Testis (tissue), 2 donors: ENCODE measurements at regions not wholly inside any gene's neighbourhood (a gene's known extent, or its start where the extent isn't known, plus 50 kb on each side); places are given as distances from the start of the nearest gene placed in this dataset.

Experiments used
- DNase-seq: peaks from one replicate; pipeline ENCODE4 v3.0.0-alpha.2; 2019
- H3K27ac ChIP-seq, 2 donors: fragments of 200-600 bp; sonication (generic); one replicate each; pipeline ENCODE4 v1.5.1; 2019
- H3K27me3 ChIP-seq: fragments of 200-600 bp; sonication (generic); one replicate; pipeline ENCODE4 v1.5.1; 2019
- H3K36me3 ChIP-seq: fragments of 200-600 bp; sonication (generic); one replicate; pipeline ENCODE4 v1.5.1; 2017; ENCODE audit warnings: low read depth; ENCODE audit errors: missing control alignments
- H3K4me1 ChIP-seq: fragments of 200-600 bp; sonication (generic); one replicate; pipeline ENCODE4 v1.5.1; 2019
- H3K4me3 ChIP-seq, 2 donors: fragments of 200-600 bp; sonication (generic); one replicate each; pipeline ENCODE4 v1.5.1; 2017 to 2019
- H3K9me3 ChIP-seq: fragments of 200-600 bp; sonication (generic); one replicate; pipeline ENCODE4 v1.5.1; 2017
- CTCF ChIP-seq, 3 experiments: fragments of 450-650 bp in 2 of 3; fragments of 200-600 bp in 1 of 3; sonication (generic) in 1 of 3; IDR thresholded peaks; one replicate each; pipeline ENCODE4 v1.5.1; 2016 to 2019; ENCODE audit warnings: antibody characterized with exemption in 3 of 3, mild to moderate bottlenecking in 2 of 3, moderate library complexity in 1 of 3
- POLR2A ChIP-seq: fragments of 450-650 bp; IDR thresholded peaks from one replicate; pipeline ENCODE4 v1.6.1; 2017; ENCODE audit warnings: antibody characterized with exemption, mild to moderate bottlenecking, moderate library complexity
- WGBS, 2 donors: methylation state at CpG; one replicate each; pipeline ENCODE4 v1.1.5; 2018; 5-methylcytosine and 5-hydroxymethylcytosine counted together
- intact Hi-C: fragments of 100-400 bp; cut with DNase I; formaldehyde crosslinking; loops from one replicate; pipeline ENCODE4 v1.15.1; 2023; ENCODE audit warnings: low total_unique reads

DNA sequence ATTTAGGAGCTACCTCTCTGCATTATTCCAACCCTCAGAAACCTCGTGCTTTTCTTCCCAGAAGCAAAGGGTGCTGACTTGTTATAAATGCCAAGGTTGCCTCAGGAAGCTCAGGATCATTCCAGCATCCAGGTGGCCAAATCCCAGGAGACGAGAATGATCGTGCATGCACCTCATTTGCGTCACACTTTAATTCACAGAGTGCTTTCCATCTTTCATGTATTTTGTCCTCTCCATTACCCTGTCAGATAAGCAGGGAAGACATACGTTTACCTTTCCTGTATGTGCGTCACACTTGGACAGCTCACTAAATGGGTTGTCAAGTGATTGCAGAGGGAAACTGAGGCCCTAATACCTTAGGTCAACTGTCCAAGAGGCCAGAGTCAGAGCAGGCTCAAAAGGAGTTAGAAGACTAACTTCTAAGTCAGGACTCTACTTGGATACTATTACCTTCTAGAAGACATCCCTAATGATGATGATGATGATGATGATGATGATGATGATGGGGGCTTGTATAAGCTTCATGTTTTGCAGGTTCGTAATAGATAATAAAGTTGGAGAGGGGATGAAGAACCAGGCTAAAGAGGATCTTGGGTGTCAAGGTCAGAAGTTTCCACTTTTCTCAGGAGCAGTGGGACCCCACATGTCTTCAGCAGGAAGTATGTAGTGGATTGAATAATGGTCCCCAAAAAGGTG is 150.6 kb upstream of the TNRC6C start:
- WGBS, 2 donors, result 89 to 92% methylated on average over 7 of the region's 7 CpGs

DNA sequence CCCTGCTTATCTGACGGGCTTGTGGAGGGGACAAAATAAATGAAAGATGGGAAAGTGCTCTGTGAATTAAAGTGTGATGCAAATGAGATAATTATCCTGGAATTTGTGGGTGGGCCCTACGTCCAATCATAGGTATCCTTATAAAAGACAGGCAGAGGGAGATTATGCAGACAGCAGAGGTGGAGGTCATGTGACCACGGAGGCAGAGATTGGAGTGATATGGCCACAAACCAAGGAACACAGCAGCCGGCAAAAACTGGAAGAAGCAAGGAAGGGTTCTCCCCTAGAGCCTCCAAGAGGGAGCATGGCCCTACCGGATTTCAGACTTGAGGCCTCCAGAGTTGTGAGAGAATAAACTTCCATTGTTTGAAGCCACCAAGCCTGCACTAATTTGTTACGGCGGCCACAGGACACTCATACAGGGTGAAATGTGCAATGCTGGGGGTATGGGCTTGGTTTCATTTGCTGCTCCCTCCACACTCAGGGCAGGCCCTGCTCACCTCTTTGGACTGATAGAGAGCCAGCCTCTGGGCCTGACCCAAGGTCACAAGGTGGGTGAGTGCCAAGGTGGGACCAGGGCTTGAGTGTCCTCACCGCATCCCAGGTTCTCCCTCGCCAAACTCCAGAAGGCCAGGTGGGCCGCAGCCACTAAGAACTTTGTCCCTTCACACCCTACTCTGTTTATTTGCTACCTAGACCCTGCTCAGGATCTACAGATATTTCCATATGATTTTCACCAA is 149.6 kb upstream of the TNRC6C start:
- TF ChIP-seq POLR2A (no peak), CTCF (IDR thresholded peaks at IDR 0.05) (no peak)
- intact Hi-C loops, result no loop called here
- Histone ChIP-seq H3K9me3 (no peaks in the 10 kb centered on the region), H3K27me3 (no peaks in the 10 kb centered on the region), H3K27ac (no peak overlapping the region), H3K4me3 (no peak overlapping the region), H3K4me1 (peaks cover 9% of the 10 kb centered on the region), H3K36me3 (no peaks in the 10 kb centered on the region)
- DNase-seq, result no peak
- WGBS, 2 donors, result 93 to 94% methylated on average over 10 of the region's 10 CpGs

More for the DNA sequence above, 150.6 kb upstream of the TNRC6C start:
- Histone ChIP-seq H3K36me3 (no peaks in the 10 kb centered on the region), H3K4me1 (peaks cover 9% of the 10 kb centered on the region), H3K27me3 (no peaks in the 10 kb centered on the region), H3K9me3 (no peaks in the 10 kb centered on the region), H3K27ac (no peak overlapping the region), H3K4me3 (no peak overlapping the region)
- no peak for DNase-seq
- no peak for TF ChIP-seq CTCF (IDR thresholded peaks at IDR 0.05)
- TF ChIP-seq POLR2A, result no peak
- intact Hi-C loops, result no loop called here

DNA sequence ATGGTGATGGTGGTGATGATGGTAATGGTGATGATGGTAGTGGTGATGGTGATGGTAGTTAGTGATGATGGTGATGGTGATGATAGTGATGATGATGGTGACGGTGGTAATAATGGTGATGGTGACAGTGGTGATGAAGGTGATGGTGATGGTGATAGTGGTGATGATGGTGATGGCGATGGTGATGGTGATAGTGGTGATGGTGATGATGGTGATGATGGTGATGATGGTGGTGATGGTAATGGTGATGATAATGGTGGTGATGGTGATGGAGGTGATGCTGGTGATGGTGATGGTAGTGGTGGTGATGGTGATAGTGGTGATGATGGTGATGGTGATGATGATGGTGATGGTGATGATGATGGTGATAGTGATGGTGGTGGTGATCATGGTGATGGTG is 148.7 kb upstream of the TNRC6C start:
- WGBS, 2 donors, result 91 to 96% methylated on average over 2 of the region's 2 CpGs
- Histone ChIP-seq H3K27ac (no peak overlapping the region), H3K4me3 (no peak overlapping the region), H3K9me3 (no peaks in the 10 kb centered on the region), H3K36me3 (no peaks in the 10 kb centered on the region), H3K27me3 (no peaks in the 10 kb centered on the region), H3K4me1 (peaks cover 9% of the 10 kb centered on the region)
- no peak for DNase-seq
- intact Hi-C loops, result no loop called here
- no peak for TF ChIP-seq POLR2A

DNA sequence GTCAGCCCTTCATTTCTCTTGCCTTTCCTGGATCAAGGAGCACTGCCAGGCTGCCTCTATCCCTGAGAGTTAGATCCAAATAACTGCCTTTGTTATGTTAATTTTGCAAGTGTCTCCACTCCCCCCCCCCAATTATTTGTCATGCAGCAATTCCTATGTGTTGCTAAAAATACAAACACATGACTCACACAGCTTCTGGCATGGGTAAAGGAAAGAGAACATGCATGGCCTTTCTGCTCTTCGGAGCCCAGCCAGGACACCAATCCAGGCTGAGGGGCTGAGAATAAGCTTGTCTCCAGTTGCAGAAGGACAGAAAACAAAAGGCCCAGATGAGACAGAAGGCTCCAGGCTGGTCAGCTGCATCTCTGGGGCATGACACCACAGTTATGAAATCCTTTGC is 148.0 kb upstream of the TNRC6C start:
- 58 to 59% methylated on average over 1 of the region's 1 CpG for whole genome bisulfite sequencing, 2 donors
- Histone ChIP-seq H3K36me3 (no peaks in the 10 kb centered on the region), H3K27ac (no peak overlapping the region), H3K4me1 (peaks cover 9% of the 10 kb centered on the region), H3K9me3 (no peaks in the 10 kb centered on the region), H3K4me3 (no peak overlapping the region), H3K27me3 (no peaks in the 10 kb centered on the region)
- intact Hi-C loops, result no loop called here
- DNase-seq, result peak; percentile 28
- TF ChIP-seq POLR2A (no peak), CTCF (IDR thresholded peaks at IDR 0.05) (no peak)

GRCh38 chr17:77811521-77811920 is 147.0 kb upstream of the TNRC6C start:
- WGBS, 2 donors, result 68 to 90% methylated on average over 6 of the region's 6 CpGs
- H3K4me1 ChIP-seq, result peaks cover 9% of the 10 kb centered on the region
- no peaks in the 10 kb centered on the region for H3K36me3 ChIP-seq
- no peak for DNase-seq
- H3K4me3 ChIP-seq, result no peak overlapping the region
- no peaks in the 10 kb centered on the region for H3K9me3 ChIP-seq
- TF ChIP-seq POLR2A (no peak), CTCF (IDR thresholded peaks at IDR 0.05) (no peak)
- no peaks in the 10 kb centered on the region for H3K27me3 ChIP-seq
- no peak overlapping the region for H3K27ac ChIP-seq
- intact Hi-C loops, result no loop called here
